NCI-H2029 treated with DMSO at 0.1 percent for 48 hours (cell line): ENCODE measurements at regions not wholly inside any gene's neighbourhood (a gene's known extent, or its start where the extent isn't known, plus 50 kb on each side); places are given as distances from the start of the nearest gene placed in this dataset.
"Not testable (repeated sequence)": the region's sequence is repeated elsewhere in the genome, so short reads cannot be mapped to it uniquely, and the experiment has no call there.

Experiments
- DNase-seq: peaks from one replicate; lab custom pipeline; 2025; lab: John Stamatoyannopoulos, UW

DNA sequence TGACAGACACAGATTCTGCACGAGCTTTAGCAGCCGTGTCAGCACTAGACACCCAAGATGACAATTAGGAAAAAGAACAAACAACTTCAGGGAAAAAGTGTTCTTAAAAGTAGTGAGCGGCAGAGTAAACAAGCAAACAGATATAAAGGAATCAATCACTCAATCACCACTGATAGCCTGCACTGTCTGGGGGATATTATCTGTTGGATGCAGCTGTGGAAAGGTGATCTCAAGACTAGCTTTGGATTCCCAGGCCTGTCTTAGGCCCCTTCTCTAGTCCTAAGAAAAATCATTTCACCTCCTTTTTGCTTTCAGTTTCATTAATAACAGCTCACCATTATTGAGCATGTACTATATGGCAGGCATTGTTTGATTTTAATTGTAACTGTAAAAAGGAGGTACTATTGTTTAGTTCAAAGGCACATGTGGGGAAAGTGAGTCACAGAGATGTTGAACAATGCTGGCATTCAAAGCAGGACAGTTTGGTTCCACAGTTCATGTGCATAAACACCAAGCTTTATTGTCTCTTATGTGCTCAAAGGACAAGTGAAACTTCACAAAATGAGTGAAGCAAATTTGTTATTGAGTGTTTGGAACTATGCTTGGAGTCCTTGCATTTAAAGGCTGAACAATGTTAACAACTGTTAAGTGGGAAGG lies 147.3 kb upstream of the TCF4 start:
- DNase-seq: no peak

DNA sequence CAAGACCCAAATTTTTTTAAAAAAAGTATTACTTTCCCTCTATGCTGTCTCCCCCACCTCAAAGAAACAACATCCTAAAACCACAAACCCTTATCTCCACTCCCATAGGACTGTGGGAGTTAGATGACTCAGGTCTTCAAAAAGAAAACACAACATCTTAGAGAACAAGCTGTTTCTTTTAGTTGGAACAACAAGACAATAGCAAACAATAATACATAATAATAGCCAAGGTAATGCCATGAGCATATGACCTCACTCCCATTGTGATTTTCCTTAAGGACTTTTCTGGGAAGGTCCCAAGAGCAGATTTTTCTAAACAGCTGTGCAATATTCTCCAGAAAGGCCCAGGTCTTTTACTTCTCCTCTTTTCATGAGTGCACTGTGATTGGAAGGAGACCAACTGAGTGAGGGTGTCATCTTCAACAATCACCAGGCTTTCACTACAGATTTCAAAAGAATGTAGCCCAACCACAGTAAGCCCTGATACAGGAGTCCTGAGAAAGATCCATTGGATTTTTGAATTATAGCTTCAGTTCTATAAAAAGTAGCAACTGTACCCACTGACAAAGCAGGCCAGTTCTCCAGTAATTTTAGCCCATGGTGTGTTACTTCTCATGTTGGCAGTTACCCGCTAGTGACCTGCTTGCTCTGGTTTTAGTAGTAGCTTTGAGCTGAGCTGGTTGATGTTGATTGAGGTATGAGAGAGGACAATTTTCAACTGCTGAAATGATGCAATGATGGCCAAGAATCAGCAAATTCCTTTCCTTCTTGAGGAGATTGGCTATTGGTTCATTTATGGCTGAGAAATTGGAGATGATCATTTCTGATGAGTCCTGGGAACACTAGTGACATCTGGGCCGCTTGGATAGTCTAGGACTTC lies 144.5 kb upstream of the TCF4 start:
- no peak for DNase-seq

DNA sequence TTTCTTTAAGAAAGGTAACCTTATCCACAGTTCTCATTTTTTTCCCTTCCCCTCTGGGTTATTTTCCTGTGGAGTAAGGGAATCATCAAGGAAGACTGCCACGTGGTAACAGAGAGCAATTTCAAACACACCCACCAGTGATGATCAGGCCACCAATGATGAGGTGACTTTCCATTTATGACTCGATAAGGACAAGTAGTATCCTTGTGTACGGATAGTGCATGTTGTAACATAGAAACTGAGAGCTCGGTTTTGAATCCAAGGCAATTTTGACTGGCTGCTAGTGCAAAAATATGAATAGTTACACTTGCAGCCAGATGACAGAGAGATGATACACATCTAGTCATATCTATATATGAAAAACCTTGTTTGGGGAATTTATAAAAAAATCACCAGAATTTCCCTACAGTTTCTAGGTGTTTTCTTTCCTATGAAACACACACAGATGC lies 143.6 kb upstream of the TCF4 start:
- no peak for DNase-seq

DNA sequence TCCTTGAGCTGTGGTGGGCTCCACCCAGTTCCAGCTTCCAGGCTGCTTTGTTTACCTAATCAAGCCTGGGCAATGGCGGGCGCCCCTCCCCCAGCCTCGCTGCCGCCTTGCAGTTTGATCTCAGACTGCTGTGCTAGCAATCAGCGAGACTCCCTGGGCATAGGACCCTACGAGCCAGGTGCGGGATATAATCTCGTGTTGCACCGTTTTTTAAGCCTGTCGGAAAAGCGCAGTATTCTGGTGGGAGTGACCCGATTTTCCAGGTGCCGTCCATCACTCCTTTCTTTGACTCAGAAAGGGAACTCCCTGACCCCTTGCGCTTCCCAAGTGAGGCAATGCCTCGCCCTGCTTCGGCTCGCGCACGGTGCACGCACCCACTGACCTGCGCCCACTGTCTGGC lies 133.0 kb upstream of the TCF4 start:
- DNase-seq: not testable (repeated sequence)

DNA sequence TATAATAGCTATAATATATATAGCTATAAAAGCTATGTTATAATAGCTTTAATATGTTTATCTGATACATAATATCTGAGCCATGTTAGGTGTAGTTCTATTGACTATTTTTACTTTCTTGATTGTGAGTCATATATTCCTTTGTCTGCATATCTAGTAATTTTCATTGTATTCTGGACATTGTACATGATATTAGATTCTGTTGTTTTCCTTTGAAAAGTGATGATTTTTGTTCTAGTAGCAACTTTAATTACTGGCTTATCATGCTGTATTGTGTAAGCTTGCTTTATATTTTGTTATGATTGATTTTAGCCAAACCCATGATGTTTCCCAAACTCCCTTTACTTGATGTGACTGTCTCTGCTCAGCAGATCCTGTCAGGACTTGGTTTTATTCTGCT lies 125.7 kb upstream of the TCF4 start:
- no peak for DNase-seq

DNA sequence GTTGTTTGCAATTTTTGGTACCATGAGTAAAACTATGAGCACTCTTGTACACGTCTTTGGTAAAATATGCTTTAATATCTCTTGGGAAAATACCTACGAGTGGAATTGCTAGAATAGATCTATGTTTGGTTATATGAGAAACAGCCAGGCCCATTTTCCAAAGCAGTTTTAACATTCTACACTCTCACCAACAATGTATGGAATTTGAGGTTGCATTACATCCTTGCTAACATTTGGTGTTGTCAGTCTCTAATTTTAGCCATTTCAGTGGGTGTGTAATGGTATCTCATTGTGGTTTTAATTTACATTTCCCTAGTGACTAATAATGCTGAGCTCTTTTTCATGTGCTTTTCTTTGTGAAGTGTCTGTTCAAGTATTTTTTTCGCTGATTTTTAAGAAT lies 118.9 kb upstream of the TCF4 start:
- DNase-seq: no peak

DNA sequence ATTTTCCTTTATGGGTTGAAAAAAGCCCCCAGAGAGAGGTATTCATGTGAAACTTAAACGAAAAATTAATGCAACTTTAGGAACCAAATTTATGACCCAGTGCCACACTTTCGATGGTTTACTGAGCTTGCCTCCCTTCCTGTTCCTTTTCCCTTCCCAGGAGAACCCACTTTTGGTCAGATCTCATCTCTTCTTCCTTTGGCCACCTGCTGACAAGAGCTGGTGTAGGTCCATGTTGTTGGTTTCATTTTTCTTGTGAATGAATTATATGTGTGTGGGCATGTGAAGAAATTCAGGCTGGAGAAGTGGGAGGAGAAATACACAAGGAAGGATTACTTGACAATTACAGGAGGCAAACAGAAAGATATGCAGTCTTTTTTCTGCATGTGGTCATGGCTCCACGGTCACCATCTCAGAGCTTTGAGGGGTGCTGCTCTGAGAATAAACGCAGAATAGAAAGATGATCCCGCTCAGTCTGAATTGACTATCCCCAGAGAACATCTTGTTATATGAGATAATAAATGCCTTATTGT lies 111.3 kb upstream of the TCF4 start:
- DNase-seq: no peak

DNA sequence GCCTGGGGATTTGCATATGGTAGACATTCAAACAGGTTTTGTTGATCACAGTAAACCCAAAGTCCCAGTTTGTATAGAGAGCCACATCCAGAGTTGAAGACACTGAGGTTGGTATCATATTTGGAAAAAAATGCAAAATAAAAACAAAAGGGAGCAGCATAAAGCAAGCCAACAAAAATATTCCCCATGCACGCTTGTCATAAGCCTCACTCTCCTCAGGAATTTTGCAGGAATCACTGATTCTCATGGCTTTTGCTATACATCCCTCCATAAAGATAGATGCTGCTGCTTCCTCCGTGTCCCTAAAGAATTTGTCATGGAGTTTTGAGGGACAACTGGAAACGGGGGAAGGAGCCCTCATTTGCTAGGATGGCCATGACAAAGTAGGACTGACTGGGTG lies 108.8 kb upstream of the TCF4 start:
- no peak for DNase-seq

DNA sequence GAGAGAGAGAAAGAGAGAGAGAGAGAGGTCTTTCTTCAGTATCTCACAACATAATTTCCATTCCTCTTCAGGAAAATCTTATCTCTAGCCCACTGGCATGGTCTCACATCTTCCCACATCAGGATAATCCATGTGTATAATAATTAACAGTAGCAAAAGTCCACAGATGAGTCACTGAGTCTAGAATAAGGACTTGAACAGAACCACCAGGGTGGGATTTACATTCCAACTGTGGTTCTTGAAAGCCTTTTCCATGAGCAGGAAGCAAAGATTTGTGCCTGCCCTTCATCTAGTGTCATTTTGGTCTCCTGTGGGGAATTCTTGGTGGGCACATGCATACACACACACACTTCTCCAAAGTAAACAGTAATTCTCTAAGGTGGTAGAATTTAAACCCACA lies 107.1 kb upstream of the TCF4 start:
- no peak for DNase-seq

DNA sequence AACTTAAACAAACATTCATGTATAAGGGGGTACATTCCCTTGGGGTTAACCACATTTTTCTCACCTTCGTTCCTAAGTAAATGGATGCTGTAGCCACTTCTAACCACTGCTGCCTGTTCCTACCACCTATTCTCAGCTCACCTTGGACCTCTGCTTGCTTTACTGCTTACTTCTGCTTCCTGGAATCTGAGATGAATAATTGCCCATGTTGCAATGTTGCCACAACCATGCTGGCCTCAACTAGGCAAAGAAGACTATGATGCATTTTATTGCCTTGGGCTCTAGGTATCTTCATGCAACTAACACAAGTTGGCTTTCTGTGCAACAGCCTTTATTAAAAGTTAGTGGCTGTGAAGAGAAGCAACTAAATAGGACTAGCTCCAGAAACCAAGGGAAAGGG lies 106.3 kb upstream of the TCF4 start:
- DNase-seq: no peak

DNA sequence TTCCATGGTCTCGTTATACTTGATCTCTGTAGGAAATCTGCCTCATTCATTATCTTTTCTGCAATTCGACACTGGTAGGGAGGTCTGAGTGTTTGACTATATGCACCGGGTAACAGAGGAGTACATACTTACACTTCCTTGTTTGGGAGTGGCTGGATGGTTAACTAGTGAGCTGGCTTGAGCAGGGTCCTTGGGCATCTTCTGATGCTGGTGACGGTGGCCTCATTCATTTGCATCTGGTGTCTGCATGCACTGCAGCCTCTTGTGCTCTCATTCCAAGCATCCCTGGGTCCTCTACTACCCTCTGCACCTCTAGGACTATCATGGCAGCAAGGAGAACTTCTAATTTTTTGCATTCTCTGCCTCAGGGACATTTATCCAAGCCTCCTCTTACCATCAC lies 100.0 kb upstream of the TCF4 start:
- DNase-seq: no peak

DNA sequence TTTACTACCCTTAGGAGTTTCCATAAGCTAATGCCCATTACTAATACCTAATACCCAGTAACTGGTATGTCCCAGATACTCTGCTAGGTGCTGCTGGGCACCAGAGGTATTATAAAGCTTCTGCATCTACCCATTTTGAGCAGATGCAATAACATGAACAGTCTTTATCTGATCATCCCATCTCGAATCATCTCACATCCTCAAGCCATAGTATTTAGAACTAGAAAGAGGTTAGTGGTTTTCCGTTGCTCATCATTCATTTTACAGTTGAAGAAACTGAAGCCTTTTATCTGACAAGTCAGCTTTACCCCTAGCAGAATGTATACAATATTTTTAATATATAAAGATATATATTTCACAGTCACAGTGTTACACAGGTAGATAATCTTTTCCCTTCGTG lies 99.1 kb upstream of the TCF4 start:
- DNase-seq: no peak

DNA sequence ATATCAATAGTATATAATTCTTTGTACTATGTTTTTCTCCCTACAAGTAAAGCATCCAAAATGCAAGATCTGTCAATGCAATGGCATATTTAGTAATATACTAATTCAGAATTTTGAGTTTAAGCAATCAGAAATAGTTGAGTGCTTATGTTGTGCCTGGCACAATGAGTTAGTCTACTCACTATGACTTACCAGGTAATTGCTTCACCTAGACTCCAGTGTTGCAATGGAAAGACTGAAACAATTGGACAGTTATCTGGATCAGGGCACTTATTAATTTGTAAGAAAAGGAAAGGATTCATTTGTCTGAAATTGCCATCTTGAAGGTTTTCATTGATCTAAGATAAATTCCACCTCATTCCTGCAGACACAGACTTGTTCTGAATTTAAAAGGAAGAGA lies 97.6 kb upstream of the TCF4 start:
- DNase-seq: no peak

DNA sequence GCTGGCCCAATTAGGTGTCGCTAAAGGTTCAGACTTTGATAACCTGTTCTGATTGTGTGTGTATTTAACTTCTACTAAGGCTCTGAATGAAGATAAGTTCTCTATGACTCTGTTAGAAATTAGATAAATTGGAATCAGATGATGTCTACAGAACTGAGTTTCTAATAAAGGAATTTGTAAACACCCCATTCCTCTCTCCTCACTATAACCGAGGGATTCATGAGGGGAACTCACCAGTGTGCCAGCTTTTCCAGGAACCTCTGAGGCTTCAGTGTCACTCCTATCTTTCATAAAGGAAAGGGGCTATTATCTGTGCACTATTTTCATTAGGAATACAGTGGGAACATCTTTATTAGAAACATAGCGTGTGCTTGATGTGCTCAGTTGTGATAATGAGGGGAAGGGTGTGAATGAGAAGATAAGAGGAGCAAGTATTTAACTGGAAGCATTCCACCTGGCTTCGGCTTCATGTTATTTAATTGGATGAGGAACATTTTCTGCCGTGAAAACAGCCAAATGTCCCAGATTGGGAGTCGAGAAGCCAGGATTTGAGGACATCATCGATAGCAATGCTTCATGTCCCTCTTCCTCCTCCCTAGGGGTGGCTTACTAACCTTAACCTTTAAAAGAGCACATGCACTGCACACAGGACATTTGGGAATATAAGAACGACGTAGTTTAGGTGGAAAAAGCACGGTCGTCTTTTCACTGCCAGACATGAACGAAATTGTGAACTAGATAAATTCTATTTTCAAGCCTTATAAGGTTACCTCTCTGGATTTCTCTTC lies 84.8 kb upstream of the TCF4 start:
- no peak for DNase-seq

DNA sequence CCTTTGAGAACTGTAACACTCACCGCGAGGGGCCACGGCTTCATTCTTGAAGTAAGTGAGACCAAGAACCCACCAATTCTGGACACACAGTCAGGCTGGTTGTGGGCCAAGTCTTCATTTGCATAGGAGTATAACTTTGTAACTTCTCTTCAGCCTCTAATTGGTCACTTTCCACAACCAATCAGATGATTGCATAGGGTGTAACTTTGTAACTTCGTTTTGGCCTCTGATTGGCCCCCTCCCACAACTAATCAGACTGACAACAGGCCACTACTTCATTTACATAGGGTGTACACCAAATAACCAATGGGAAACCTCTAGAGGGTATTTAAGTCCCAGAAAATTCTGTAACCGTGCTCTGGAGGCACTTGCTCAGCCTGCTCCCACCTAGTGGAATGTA lies 77.5 kb upstream of the TCF4 start:
- DNase-seq: no peak

DNA sequence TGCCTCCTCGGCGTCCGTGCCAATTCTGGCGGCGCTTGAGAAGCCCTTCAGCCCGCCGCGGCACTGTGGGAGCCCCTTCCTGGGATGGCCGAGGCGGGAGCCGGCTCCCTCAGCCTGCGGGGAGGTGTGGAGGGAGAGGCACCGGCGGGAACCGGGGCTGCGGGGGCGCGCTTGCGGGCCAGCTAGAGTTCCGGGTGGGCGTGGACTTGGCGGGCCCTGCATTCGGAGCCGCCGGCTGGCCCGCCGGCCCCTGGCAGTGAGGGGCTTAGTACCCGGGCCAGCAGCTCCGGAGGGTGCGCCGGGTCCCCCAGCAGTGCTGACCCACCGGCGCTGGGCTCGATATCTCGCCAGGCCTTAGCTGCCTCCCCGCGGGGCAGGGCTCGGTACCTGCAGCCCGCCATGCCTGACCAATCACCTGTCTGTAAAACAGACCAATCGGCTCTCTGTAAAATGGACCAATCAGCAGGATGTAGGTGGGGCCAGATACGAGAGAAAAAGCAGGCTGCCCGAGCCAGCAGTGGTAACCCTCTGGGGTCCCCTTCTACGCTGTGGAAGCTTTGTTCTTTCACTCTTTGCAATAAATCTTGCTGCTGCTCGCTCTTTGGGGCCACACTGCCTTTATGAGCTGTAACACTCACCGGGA lies 76.9 kb upstream of the TCF4 start:
- DNase-seq: not testable (repeated sequence)

DNA sequence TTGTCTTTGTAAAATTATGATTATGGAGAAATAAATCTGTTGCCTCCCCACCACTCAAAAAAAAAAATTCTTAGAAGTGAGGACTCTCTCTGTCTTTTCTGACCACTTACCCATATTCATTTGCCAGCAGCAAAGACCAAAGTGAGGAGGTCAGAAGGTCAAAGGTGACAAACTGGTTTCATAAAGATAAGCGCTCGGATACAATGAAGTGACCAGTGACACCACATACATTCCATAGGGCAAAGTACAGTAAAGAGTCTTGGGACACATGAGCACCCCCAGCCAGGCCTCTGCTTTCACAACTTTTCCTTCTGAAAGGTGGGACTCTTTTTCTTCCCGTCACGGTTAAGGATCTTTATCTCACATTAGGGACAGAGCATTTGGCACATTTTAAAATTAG lies 75.9 kb upstream of the TCF4 start:
- no peak for DNase-seq

DNA sequence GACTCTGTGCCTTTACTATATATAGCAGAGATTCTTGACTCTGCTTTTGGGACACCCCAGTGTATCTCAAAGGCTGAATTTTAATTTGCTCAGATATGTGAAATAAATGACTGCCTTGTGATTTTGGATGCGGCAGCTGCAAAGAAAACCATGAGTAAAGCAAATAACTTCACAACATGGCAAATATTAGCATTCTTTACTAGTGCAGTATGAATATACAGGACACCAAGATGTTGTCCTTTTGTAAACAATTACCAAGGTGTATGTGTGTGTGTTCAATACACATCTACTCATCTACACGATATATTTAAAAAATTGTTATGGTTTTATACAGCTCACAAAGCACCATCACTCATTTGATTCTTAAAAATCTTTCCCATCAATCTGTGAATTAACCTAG lies 70.6 kb upstream of the TCF4 start:
- DNase-seq: no peak

DNA sequence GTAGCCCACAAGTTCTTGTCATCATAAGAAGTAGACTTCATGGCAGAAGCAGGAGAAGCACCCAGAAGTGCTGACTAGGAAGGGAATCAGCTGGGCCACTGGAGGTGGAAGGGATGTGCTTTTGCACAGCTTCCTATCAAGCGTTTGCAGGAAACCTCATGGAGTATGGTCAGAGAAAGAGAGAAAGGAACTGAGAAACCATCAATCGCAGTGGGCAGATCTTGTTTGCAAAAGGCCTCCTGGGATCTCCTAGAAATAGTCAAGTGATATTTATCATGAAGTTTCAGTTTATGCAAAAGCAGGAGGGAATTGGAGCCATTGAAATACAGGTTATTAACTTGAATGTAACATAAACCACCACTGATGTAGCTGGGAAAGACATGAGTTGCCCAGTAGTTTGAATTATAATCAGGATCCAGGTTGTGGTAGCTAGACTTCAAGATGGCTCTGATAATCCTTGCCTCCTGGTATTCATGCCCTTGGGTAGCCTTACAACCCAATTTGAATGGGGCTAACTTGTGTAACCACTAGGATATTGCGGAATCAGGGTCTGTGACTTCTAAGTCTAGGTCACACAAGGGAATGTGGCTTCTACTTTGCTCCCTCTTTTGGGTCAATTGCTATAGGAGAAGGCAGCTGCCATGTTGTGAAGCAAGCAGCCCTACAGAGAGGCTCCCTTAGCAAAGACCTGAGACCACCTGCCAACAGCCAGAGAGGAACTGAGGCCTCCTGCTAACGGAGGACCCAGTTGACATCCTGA lies 69.8 kb upstream of the TCF4 start:
- no peak for DNase-seq

DNA sequence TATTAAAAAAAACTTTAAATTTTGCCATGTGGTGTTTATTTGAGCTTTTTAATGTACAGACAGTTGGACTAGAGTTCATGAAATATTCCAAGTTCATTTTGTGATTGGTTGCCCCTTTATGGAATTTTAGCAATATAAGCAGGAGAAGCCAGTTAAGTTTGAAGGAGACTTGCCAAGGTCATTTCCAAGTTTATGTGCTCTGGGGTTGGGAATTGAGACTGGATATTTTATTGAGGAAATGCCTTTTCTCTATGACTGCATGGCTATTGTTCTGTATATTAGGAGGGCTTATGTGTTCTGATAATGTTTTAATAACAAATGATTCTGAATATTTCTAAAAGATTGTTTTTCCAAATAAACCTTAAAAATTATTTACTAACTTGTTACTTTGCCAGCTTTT lies 67.0 kb upstream of the TCF4 start:
- DNase-seq: no peak

DNA sequence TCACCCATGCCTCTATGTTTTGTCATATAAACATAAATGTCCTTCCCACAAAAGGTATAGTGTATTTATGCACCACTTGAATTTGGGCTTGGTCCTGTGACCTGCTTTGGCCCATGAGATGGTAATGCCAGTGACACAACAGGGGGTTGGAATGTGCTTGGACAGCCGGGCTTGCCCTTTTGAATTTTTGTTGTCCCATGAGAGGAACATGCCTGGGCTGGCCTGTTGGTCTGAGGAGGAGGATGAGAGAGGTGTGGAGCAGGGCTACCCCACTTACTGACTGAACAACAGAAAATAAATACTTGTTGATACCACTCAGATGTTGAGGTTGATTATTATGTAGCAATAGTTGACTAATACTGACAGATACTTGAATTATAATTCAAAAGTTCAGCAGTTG lies 63.2 kb upstream of the TCF4 start:
- no peak for DNase-seq
